SK-N-SH (cell line): ENCODE measurements at regions not wholly inside any gene's neighbourhood (a gene's known extent, or its start where the extent isn't known, plus 50 kb on each side); places are given as distances from the start of the nearest gene placed in this dataset.

ENCODE experiments used
- CTCF ChIA-PET: fragments of 300-600, 350-600 bp; formaldehyde crosslinking; extraction: SDS; loops from one replicate; lab custom pipeline; 2021; lab: Yijun Ruan, JAX
- POLR2A ChIA-PET: fragments of 350-600 bp; sonication (Branson Sonifier 250); formaldehyde crosslinking; extraction: SDS; loops from one replicate; lab custom pipeline; 2020; ENCODE audit warnings: antibody characterized with exemption, inconsistent platforms; lab: Yijun Ruan, JAX
- DNase-seq: peaks from one replicate; pipeline ENCODE4 v3.0.0; 2012
- H2AFZ ChIP-seq: fragments of 200-600 bp; sonication (generic); 2 replicates; pipeline ENCODE4 v1.8.1; 2016; ENCODE audit warnings: antibody characterized with exemption, mild to moderate bottlenecking, low read depth
- H3F3A ChIP-seq: fragments of 200-600 bp; sonication (generic); replicated peaks from 2 replicates; pipeline ENCODE3; 2016; ENCODE audit warnings: antibody characterized with exemption, mild to moderate bottlenecking; ENCODE audit not compliant: insufficient read depth
- H3K27ac ChIP-seq, 2 experiments: fragments of 200-500 bp in 1 of 2; fragments of 200-600 bp in 1 of 2; sonication (Bioruptor generic) in 1 of 2; sonication (generic), shearing (Covaris generic) in 1 of 2; 2 replicates each; pipeline versions ENCODE4 v1.5.1 to v1.6.1; 2014 to 2016; ENCODE audit warnings: low read depth in 2 of 2, inconsistent platforms in 1 of 2, low read length in 1 of 2, mild to moderate bottlenecking in 1 of 2, mixed read lengths in 1 of 2
- H3K27me3 ChIP-seq: fragments of 200-600 bp; sonication (generic), shearing (Covaris generic); 2 replicates; pipeline ENCODE4 v1.6.1; 2016; ENCODE audit warnings: mixed run types; ENCODE audit not compliant: insufficient read depth
- H3K36me3 ChIP-seq, 2 experiments: fragments of 200-500 bp in 1 of 2; fragments of 200-600 bp in 1 of 2; sonication (Bioruptor generic) in 1 of 2; sonication (generic) in 1 of 2; replicated peaks in 1 of 2; 2 replicates each; pipeline versions ENCODE3 to v1.5.1; 2014 to 2016; ENCODE audit warnings: low read length in 1 of 2, mild to moderate bottlenecking in 1 of 2; ENCODE audit not compliant: insufficient read depth in 2 of 2, control insufficient read depth in 1 of 2
- H3K4me1 ChIP-seq, 2 experiments: fragments of 200-500 bp in 1 of 2; fragments of 200-600 bp in 1 of 2; sonication (Bioruptor generic) in 1 of 2; sonication (generic), shearing (Covaris generic) in 1 of 2; 2 replicates each; pipeline versions ENCODE4 v1.5.1 to v1.6.1; 2014 to 2016; ENCODE audit warnings: low read depth in 1 of 2, low read length in 1 of 2, mixed run types in 1 of 2; ENCODE audit not compliant: insufficient read depth in 2 of 2, control insufficient read depth in 1 of 2
- H3K4me2 ChIP-seq: fragments of 200-600 bp; sonication (generic), shearing (Covaris generic); 2 replicates; pipeline ENCODE4 v1.6.1; 2017; ENCODE audit warnings: mixed run types
- H3K4me3 ChIP-seq, 2 experiments: fragments of 200-500 bp in 1 of 2; fragments of 200-600 bp in 1 of 2; sonication (Bioruptor generic) in 1 of 2; sonication (generic), shearing (Covaris generic) in 1 of 2; 2 replicates each; pipeline versions ENCODE4 v1.5.1 to v1.8.1; 2014 to 2016; ENCODE audit warnings: low read depth in 2 of 2, inconsistent platforms in 1 of 2, low read length in 1 of 2, mild to moderate bottlenecking in 1 of 2, mixed read lengths in 1 of 2, moderate library complexity in 1 of 2
- H3K79me2 ChIP-seq: fragments of 200-600 bp; sonication (generic); 2 replicates; pipeline ENCODE4 v1.8.1; 2017; ENCODE audit warnings: mild to moderate bottlenecking; ENCODE audit not compliant: insufficient read depth
- H3K9ac ChIP-seq: fragments of 200-600 bp; sonication (generic); 2 replicates; pipeline ENCODE4 v1.6.1; 2017; ENCODE audit warnings: mixed run types
- H3K9me2 ChIP-seq: fragments of 200-600 bp; sonication (generic); 2 replicates; pipeline ENCODE4 v1.6.1; 2017; ENCODE audit warnings: mixed run types
- H3K9me3 ChIP-seq: fragments of 200-600 bp; sonication (generic); 2 replicates; pipeline ENCODE4 v1.6.1; 2017; ENCODE audit warnings: mixed run types, mild to moderate bottlenecking, moderate library complexity
- H4K20me1 ChIP-seq: fragments of 200-600 bp; sonication (generic); 2 replicates; pipeline ENCODE4 v1.6.1; 2017; ENCODE audit warnings: mild to moderate bottlenecking, mixed run types; ENCODE audit not compliant: insufficient read depth
- CHD2 ChIP-seq: fragments of 150-350 bp; IDR thresholded peaks from 2 replicates; pipeline ENCODE4 v1.6.1; 2018; ENCODE audit warnings: low read length; ENCODE audit not compliant: partially characterized antibody
- ELF1 ChIP-seq: IDR thresholded peaks from 2 replicates; pipeline ENCODE4 v1.4.0; 2012
- MEF2A ChIP-seq: IDR thresholded peaks from 2 replicates; pipeline ENCODE4 v1.4.0; 2012; ENCODE audit warnings: low read depth, borderline replicate concordance
- NFIC ChIP-seq: IDR thresholded peaks from 2 replicates; pipeline ENCODE4 v1.4.0; 2012; ENCODE audit warnings: borderline replicate concordance
- SIN3A ChIP-seq: IDR thresholded peaks from 2 replicates; pipeline ENCODE4 v1.6.1; 2012; ENCODE audit warnings: low read depth, mild to moderate bottlenecking, low read length, moderate library complexity, borderline replicate concordance
- TCF12 ChIP-seq: IDR thresholded peaks from 2 replicates; pipeline ENCODE4 v1.4.0; 2012
- YY1 ChIP-seq: IDR thresholded peaks from 2 replicates; pipeline ENCODE4 v1.4.0; 2012; ENCODE audit warnings: low read depth, mild to moderate bottlenecking
- WGBS: methylation state at CpG from one replicate; pipeline ENCODE4 v1.1.6; 2017; ENCODE audit warnings: low lambda C conversion rate; 5-methylcytosine and 5-hydroxymethylcytosine counted together
- TF ChIP-seq, protein P1 (sequence below): IDR thresholded peaks from 2 replicates; pipeline ENCODE4 v1.4.0; 2012; ENCODE audit warnings: low read depth, borderline replicate concordance
- TF ChIP-seq, protein P2 (sequence below): IDR thresholded peaks from 2 replicates; pipeline ENCODE4 v1.4.0; 2012; ENCODE audit warnings: low read depth, borderline replicate concordance
- TF ChIP-seq, protein P3 (sequence below): fragments of 200-600 bp; sonication (generic); IDR thresholded peaks from 2 replicates; pipeline ENCODE4 v1.6.1; 2017; ENCODE audit warnings: antibody characterized with exemption, mild to moderate bottlenecking, moderate library complexity
- TF ChIP-seq, protein P4 (sequence below): fragments of 150-350 bp; IDR thresholded peaks from 2 replicates; pipeline ENCODE4 v1.6.1; 2016; ENCODE audit warnings: mild to moderate bottlenecking, low read depth, low read length
- TF ChIP-seq, protein P5 (sequence below): fragments of 150-350 bp; IDR thresholded peaks from 2 replicates; pipeline ENCODE4 v1.6.1; 2017; ENCODE audit warnings: antibody characterized with exemption, low read length, low read depth, borderline replicate concordance

DNA sequence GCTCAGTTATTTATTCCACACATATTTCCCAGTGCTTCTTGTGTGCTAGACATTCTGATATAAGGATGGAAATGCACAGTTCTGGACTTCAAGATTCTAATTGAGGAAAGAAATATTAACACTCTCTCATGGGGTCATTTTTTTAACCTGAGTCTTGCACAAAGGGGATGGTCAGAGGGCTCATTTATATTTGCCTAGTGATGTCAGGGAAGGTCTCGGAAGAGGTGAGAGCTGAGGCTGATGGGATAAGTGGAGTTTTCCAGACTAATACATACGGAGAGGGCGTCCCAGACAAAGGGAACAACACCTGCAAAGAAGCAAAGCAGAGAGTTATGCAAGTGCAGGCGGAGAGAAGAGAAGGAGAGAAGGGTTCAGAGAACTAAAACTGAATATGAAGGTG, 1304.6 kb upstream of the TENM4 start:
- Histone ChIP-seq H2AFZ (no peak overlapping the region), H3F3A (no peaks in the 10 kb centered on the region), H3K4me1 (peaks cover 0 to 7% of the 10 kb centered on the region in 2 experiments; a peak in 2 of 4 replicates), H3K9me2 (no peaks in the 10 kb centered on the region), H3K27me3 (no peaks in the 10 kb centered on the region), H3K9ac (no peak overlapping the region), H3K9me3 (no peaks in the 10 kb centered on the region), H3K36me3 (no peaks in the 10 kb centered on the region), H4K20me1 (no peaks in the 10 kb centered on the region), H3K79me2 (no peaks in the 10 kb centered on the region), H3K27ac (no peak overlapping the region), H3K4me3 (no peak overlapping the region), H3K4me2 (no peak overlapping the region)
- WGBS, result 46% methylated on average over 4 of the region's 4 CpGs
- DNase-seq, result no peak
- CTCF ChIA-PET, result no interaction called here
- POLR2A ChIA-PET, result no interaction called here
- no peak for TF ChIP-seq ELF1
- TF ChIP-seq, protein P1, sequence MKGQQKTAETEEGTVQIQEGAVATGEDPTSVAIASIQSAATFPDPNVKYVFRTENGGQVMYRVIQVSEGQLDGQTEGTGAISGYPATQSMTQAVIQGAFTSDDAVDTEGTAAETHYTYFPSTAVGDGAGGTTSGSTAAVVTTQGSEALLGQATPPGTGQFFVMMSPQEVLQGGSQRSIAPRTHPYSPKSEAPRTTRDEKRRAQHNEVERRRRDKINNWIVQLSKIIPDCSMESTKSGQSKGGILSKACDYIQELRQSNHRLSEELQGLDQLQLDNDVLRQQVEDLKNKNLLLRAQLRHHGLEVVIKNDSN, result no peak
- no peak for TF ChIP-seq NFIC
- TF ChIP-seq SIN3A, result no peak
- TF ChIP-seq, protein P2, sequence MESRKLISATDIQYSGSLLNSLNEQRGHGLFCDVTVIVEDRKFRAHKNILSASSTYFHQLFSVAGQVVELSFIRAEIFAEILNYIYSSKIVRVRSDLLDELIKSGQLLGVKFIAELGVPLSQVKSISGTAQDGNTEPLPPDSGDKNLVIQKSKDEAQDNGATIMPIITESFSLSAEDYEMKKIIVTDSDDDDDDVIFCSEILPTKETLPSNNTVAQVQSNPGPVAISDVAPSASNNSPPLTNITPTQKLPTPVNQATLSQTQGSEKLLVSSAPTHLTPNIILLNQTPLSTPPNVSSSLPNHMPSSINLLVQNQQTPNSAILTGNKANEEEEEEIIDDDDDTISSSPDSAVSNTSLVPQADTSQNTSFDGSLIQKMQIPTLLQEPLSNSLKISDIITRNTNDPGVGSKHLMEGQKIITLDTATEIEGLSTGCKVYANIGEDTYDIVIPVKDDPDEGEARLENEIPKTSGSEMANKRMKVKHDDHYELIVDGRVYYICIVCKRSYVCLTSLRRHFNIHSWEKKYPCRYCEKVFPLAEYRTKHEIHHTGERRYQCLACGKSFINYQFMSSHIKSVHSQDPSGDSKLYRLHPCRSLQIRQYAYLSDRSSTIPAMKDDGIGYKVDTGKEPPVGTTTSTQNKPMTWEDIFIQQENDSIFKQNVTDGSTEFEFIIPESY, result no peak
- TF ChIP-seq MEF2A, result no peak
- no peak for TF ChIP-seq YY1
- TF ChIP-seq CHD2, result no peak
- TF ChIP-seq, protein P3, sequence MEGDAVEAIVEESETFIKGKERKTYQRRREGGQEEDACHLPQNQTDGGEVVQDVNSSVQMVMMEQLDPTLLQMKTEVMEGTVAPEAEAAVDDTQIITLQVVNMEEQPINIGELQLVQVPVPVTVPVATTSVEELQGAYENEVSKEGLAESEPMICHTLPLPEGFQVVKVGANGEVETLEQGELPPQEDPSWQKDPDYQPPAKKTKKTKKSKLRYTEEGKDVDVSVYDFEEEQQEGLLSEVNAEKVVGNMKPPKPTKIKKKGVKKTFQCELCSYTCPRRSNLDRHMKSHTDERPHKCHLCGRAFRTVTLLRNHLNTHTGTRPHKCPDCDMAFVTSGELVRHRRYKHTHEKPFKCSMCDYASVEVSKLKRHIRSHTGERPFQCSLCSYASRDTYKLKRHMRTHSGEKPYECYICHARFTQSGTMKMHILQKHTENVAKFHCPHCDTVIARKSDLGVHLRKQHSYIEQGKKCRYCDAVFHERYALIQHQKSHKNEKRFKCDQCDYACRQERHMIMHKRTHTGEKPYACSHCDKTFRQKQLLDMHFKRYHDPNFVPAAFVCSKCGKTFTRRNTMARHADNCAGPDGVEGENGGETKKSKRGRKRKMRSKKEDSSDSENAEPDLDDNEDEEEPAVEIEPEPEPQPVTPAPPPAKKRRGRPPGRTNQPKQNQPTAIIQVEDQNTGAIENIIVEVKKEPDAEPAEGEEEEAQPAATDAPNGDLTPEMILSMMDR, result no peak
- TF ChIP-seq, protein P4, sequence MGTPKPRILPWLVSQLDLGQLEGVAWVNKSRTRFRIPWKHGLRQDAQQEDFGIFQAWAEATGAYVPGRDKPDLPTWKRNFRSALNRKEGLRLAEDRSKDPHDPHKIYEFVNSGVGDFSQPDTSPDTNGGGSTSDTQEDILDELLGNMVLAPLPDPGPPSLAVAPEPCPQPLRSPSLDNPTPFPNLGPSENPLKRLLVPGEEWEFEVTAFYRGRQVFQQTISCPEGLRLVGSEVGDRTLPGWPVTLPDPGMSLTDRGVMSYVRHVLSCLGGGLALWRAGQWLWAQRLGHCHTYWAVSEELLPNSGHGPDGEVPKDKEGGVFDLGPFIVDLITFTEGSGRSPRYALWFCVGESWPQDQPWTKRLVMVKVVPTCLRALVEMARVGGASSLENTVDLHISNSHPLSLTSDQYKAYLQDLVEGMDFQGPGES, result no peak
- TF ChIP-seq, protein P5, sequence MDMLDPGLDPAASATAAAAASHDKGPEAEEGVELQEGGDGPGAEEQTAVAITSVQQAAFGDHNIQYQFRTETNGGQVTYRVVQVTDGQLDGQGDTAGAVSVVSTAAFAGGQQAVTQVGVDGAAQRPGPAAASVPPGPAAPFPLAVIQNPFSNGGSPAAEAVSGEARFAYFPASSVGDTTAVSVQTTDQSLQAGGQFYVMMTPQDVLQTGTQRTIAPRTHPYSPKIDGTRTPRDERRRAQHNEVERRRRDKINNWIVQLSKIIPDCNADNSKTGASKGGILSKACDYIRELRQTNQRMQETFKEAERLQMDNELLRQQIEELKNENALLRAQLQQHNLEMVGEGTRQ, result no peak
- TF ChIP-seq TCF12, result no peak
